ENCODE measurements at regions not wholly inside any gene's neighbourhood (a gene's known extent, or its start where the extent isn't known, plus 50 kb on each side); places are given as distances from the start of the nearest gene placed in this dataset.

GRCh38 chr12:42978708-42979107 is 389.2 kb upstream of the PRICKLE1 start:
- H3K4me1 ChIP-seq (ENCODE audit: insufficient read depth, low read length, poor library complexity, severe bottlenecking): no peaks in the 10 kb centered on the region
- H3K4me2 ChIP-seq (ENCODE audit: low read depth, low read length, poor library complexity, severe bottlenecking): no peak overlapping the region
- no peaks in the 10 kb centered on the region for H3K9me2 ChIP-seq (replicated peaks; ENCODE audit: low read depth, low read length)
- no peak overlapping the region for H3K4me3 ChIP-seq (ENCODE audit: low read length, poor library complexity, severe bottlenecking)
- no peak overlapping the region for H3K9ac ChIP-seq (ENCODE audit: low read depth, low read length, poor library complexity, severe bottlenecking)
- H3K27me3 ChIP-seq (ENCODE audit: insufficient read depth, low read length, poor library complexity, severe bottlenecking): no peaks in the 10 kb centered on the region
- H3K79me2 ChIP-seq (ENCODE audit: insufficient read depth, low read length): no peaks in the 10 kb centered on the region
- H3K9me3 ChIP-seq (ENCODE audit: insufficient read depth, low read depth, low read length): no peaks in the 10 kb centered on the region
- no peak overlapping the region for H2AFZ ChIP-seq (ENCODE audit: low read length)
- H3F3A ChIP-seq (ENCODE audit: low read depth): no peaks in the 10 kb centered on the region
- TF ChIP-seq CTCF (conservative IDR thresholded peaks at IDR 0.05; ENCODE audit: low read length) (no peak), EZH2phosphoT487 (IDR thresholded peaks at IDR 0.05; ENCODE audit: borderline replicate concordance) (no peak)
- no peaks in the 10 kb centered on the region for H4K20me1 ChIP-seq (ENCODE audit: insufficient read depth, low read length, poor library complexity, severe bottlenecking)
- H3K36me3 ChIP-seq (ENCODE audit: insufficient read depth, low read length): no peaks in the 10 kb centered on the region

GRCh38 chr12:42977451-42978230 is 388.1 kb upstream of the PRICKLE1 start:
- Histone ChIP-seq H3K27me3 (ENCODE audit: insufficient read depth, low read length, poor library complexity, severe bottlenecking) (no peaks in the 10 kb centered on the region), H3K9ac (ENCODE audit: low read depth, low read length, poor library complexity, severe bottlenecking) (no peak overlapping the region), H3K9me2 (replicated peaks; ENCODE audit: low read depth, low read length) (no peaks in the 10 kb centered on the region), H3K4me3 (ENCODE audit: low read length, poor library complexity, severe bottlenecking) (no peak overlapping the region), H3F3A (ENCODE audit: low read depth) (no peaks in the 10 kb centered on the region), H3K79me2 (ENCODE audit: insufficient read depth, low read length) (no peaks in the 10 kb centered on the region), H3K4me1 (ENCODE audit: insufficient read depth, low read length, poor library complexity, severe bottlenecking) (no peaks in the 10 kb centered on the region), H3K36me3 (ENCODE audit: insufficient read depth, low read length) (no peaks in the 10 kb centered on the region), H2AFZ (ENCODE audit: low read length) (no peak overlapping the region), H4K20me1 (ENCODE audit: insufficient read depth, low read length, poor library complexity, severe bottlenecking) (no peaks in the 10 kb centered on the region), H3K9me3 (ENCODE audit: insufficient read depth, low read depth, low read length) (no peaks in the 10 kb centered on the region), H3K4me2 (ENCODE audit: low read depth, low read length, poor library complexity, severe bottlenecking) (no peak overlapping the region)
- no peak for TF ChIP-seq CTCF (conservative IDR thresholded peaks at IDR 0.05; ENCODE audit: low read length)
- TF ChIP-seq EZH2phosphoT487 (IDR thresholded peaks at IDR 0.05; ENCODE audit: borderline replicate concordance): no peak

- 0 out of 2 replicates have a peak, but pooled peaks cover 3% of the 10 kb centered on the region for H3K9me3 ChIP-seq (ENCODE audit: insufficient read depth, low read depth, low read length)
- no peaks in the 10 kb centered on the region for H3K9me2 ChIP-seq (replicated peaks; ENCODE audit: low read depth, low read length)
- TF ChIP-seq CTCF (conservative IDR thresholded peaks at IDR 0.05; ENCODE audit: low read length) (no peak), EZH2phosphoT487 (IDR thresholded peaks at IDR 0.05; ENCODE audit: borderline replicate concordance) (no peak)
- H3K79me2 ChIP-seq (ENCODE audit: insufficient read depth, low read length): no peaks in the 10 kb centered on the region
- H3K4me2 ChIP-seq (ENCODE audit: low read depth, low read length, poor library complexity, severe bottlenecking): no peak overlapping the region
- no peaks in the 10 kb centered on the region for H3K27me3 ChIP-seq (ENCODE audit: insufficient read depth, low read length, poor library complexity, severe bottlenecking)
- H3K9ac ChIP-seq (ENCODE audit: low read depth, low read length, poor library complexity, severe bottlenecking): no peak overlapping the region
- H3K36me3 ChIP-seq (ENCODE audit: insufficient read depth, low read length): no peaks in the 10 kb centered on the region
- H3F3A ChIP-seq (ENCODE audit: low read depth): no peaks in the 10 kb centered on the region
- H4K20me1 ChIP-seq (ENCODE audit: insufficient read depth, low read length, poor library complexity, severe bottlenecking): no peaks in the 10 kb centered on the region
- no peak overlapping the region for H3K4me3 ChIP-seq (ENCODE audit: low read length, poor library complexity, severe bottlenecking)
- H2AFZ ChIP-seq (ENCODE audit: low read length): no peak overlapping the region
- no peaks in the 10 kb centered on the region for H3K4me1 ChIP-seq (ENCODE audit: insufficient read depth, low read length, poor library complexity, severe bottlenecking)
These were observed 387.1 kb upstream of the PRICKLE1 start for GRCh38 chr12:42976620-42977019.
